ENCODE measurements at regions not wholly inside any gene's neighbourhood (a gene's known extent, or its start where the extent isn't known, plus 50 kb on each side); places are given as distances from the start of the nearest gene placed in this dataset.

GRCh38 chr2:53212576-53212975 lies 555.0 kb upstream of the CHAC2 start:
- WGBS (ENCODE audit: extremely low coverage, insufficient coverage, insufficient read length) = no CpG with 5 or more reads among the region's 1 CpG
- DNase-seq = no peak

GRCh38 chr2:53211201-53211774 lies 556.3 kb upstream of the CHAC2 start:
- H3K4me2 ChIP-seq (ENCODE audit: low read length) = no peak overlapping the region
- H4K91ac ChIP-seq (ENCODE audit: low read depth, low read length) = no peak overlapping the region
- H2BK12ac ChIP-seq (ENCODE audit: low read length) = no peak overlapping the region
- H3K4me3 ChIP-seq (ENCODE audit: low read depth, low read length) = no peak overlapping the region
- no peaks in the 10 kb centered on the region for H3K27me3 ChIP-seq (ENCODE audit: insufficient read depth, low read length)
- H3K4me1 ChIP-seq (ENCODE audit: control insufficient read depth in 1 of 2, insufficient read depth in 2 of 2, low read length in 2 of 2) = no peaks in the 10 kb centered on the region
- H3K18ac ChIP-seq (ENCODE audit: low read length) = no peak overlapping the region
- no peak overlapping the region for H4K8ac ChIP-seq (ENCODE audit: low read depth, low read length)
- no peak overlapping the region for H2BK5ac ChIP-seq (ENCODE audit: low read depth, low read length, poor library complexity)
- H4K12ac ChIP-seq (ENCODE audit: low read depth, low read length) = no peak overlapping the region
- no peak for DNase-seq
- H3K79me2 ChIP-seq (ENCODE audit: control insufficient read depth, insufficient read depth, low read length, poor library complexity) = no peaks in the 10 kb centered on the region
- H3K23ac ChIP-seq (ENCODE audit: low read length) = no peak overlapping the region
- no peak overlapping the region for H3K4ac ChIP-seq (ENCODE audit: low read depth, low read length)
- H3K27ac ChIP-seq (ENCODE audit: low read depth, low read length) = no peak overlapping the region
- H2AFZ ChIP-seq (ENCODE audit: insufficient read depth, low read length, poor library complexity) = no peak overlapping the region
- H3K79me1 ChIP-seq (ENCODE audit: low read length) = no peaks in the 10 kb centered on the region
- no peak overlapping the region for H2AK5ac ChIP-seq (ENCODE audit: low read length)
- H3K14ac ChIP-seq (ENCODE audit: low read length) = no peak overlapping the region
- H3K36me3 ChIP-seq (ENCODE audit: control insufficient read depth in 1 of 2, insufficient read depth in 2 of 2, low read length in 2 of 2) = no peaks in the 10 kb centered on the region
- H3K9ac ChIP-seq (ENCODE audit: low read length) = no peak overlapping the region
- no peak overlapping the region for H2BK120ac ChIP-seq (ENCODE audit: insufficient read depth, low read length, poor library complexity)
- H3K9me3 ChIP-seq (ENCODE audit: insufficient read depth, low read depth, low read length) = no peaks in the 10 kb centered on the region
- no CpG with 5 or more reads among the region's 2 CpGs for WGBS (ENCODE audit: extremely low coverage, insufficient coverage, insufficient read length)

More at GRCh38 chr2:53212576-53212975, 555.0 kb upstream of the CHAC2 start:
- no peak overlapping the region for H3K4ac ChIP-seq (ENCODE audit: low read depth, low read length)
- H3K14ac ChIP-seq (ENCODE audit: low read length) = no peak overlapping the region
- no peak overlapping the region for H3K4me2 ChIP-seq (ENCODE audit: low read length)
- no peak overlapping the region for H4K91ac ChIP-seq (ENCODE audit: low read depth, low read length)
- H3K27me3 ChIP-seq (ENCODE audit: insufficient read depth, low read length) = no peaks in the 10 kb centered on the region
- no peak overlapping the region for H2AK5ac ChIP-seq (ENCODE audit: low read length)
- no peaks in the 10 kb centered on the region for H3K4me1 ChIP-seq (ENCODE audit: control insufficient read depth in 1 of 2, insufficient read depth in 2 of 2, low read length in 2 of 2)
- no peak overlapping the region for H2BK5ac ChIP-seq (ENCODE audit: low read depth, low read length, poor library complexity)
- H2AFZ ChIP-seq (ENCODE audit: insufficient read depth, low read length, poor library complexity) = no peak overlapping the region
- no peak overlapping the region for H3K4me3 ChIP-seq (ENCODE audit: low read depth, low read length)
- no peak overlapping the region for H3K9ac ChIP-seq (ENCODE audit: low read length)
- no peak overlapping the region for H3K18ac ChIP-seq (ENCODE audit: low read length)
- H3K23ac ChIP-seq (ENCODE audit: low read length) = no peak overlapping the region
- no peak overlapping the region for H3K27ac ChIP-seq (ENCODE audit: low read depth, low read length)
- no peak overlapping the region for H4K12ac ChIP-seq (ENCODE audit: low read depth, low read length)
- H2BK120ac ChIP-seq (ENCODE audit: insufficient read depth, low read length, poor library complexity) = no peak overlapping the region
- H2BK12ac ChIP-seq (ENCODE audit: low read length) = no peak overlapping the region
- no peak overlapping the region for H4K8ac ChIP-seq (ENCODE audit: low read depth, low read length)
- no peaks in the 10 kb centered on the region for H3K36me3 ChIP-seq (ENCODE audit: control insufficient read depth in 1 of 2, insufficient read depth in 2 of 2, low read length in 2 of 2)
- no peaks in the 10 kb centered on the region for H3K79me1 ChIP-seq (ENCODE audit: low read length)
- peaks cover 4% of the 10 kb centered on the region for H3K9me3 ChIP-seq (ENCODE audit: insufficient read depth, low read depth, low read length)
- H3K79me2 ChIP-seq (ENCODE audit: control insufficient read depth, insufficient read depth, low read length, poor library complexity) = no peaks in the 10 kb centered on the region

GRCh38 chr2:53210538-53210937 lies 557.1 kb upstream of the CHAC2 start:
- H3K4me1 ChIP-seq (ENCODE audit: control insufficient read depth in 1 of 2, insufficient read depth in 2 of 2, low read length in 2 of 2) = no peaks in the 10 kb centered on the region
- no peak overlapping the region for H2AK5ac ChIP-seq (ENCODE audit: low read length)
- H4K8ac ChIP-seq (ENCODE audit: low read depth, low read length) = no peak overlapping the region
- no peak overlapping the region for H3K27ac ChIP-seq (ENCODE audit: low read depth, low read length)
- no peak overlapping the region for H3K4me2 ChIP-seq (ENCODE audit: low read length)
- H3K23ac ChIP-seq (ENCODE audit: low read length) = no peak overlapping the region
- no peaks in the 10 kb centered on the region for H3K79me1 ChIP-seq (ENCODE audit: low read length)
- no peak overlapping the region for H3K4me3 ChIP-seq (ENCODE audit: low read depth, low read length)
- no peak overlapping the region for H2AFZ ChIP-seq (ENCODE audit: insufficient read depth, low read length, poor library complexity)
- no peak overlapping the region for H3K14ac ChIP-seq (ENCODE audit: low read length)
- H3K9me3 ChIP-seq (ENCODE audit: insufficient read depth, low read depth, low read length) = no peaks in the 10 kb centered on the region
- H2BK12ac ChIP-seq (ENCODE audit: low read length) = no peak overlapping the region
- no CpG with 5 or more reads among the region's 3 CpGs for WGBS (ENCODE audit: extremely low coverage, insufficient coverage, insufficient read length)
- H2BK120ac ChIP-seq (ENCODE audit: insufficient read depth, low read length, poor library complexity) = no peak overlapping the region
- no peak overlapping the region for H3K18ac ChIP-seq (ENCODE audit: low read length)
- no peaks in the 10 kb centered on the region for H3K36me3 ChIP-seq (ENCODE audit: control insufficient read depth in 1 of 2, insufficient read depth in 2 of 2, low read length in 2 of 2)
- H2BK5ac ChIP-seq (ENCODE audit: low read depth, low read length, poor library complexity) = no peak overlapping the region
- no peak overlapping the region for H3K9ac ChIP-seq (ENCODE audit: low read length)
- H3K27me3 ChIP-seq (ENCODE audit: insufficient read depth, low read length) = no peaks in the 10 kb centered on the region
- no peaks in the 10 kb centered on the region for H3K79me2 ChIP-seq (ENCODE audit: control insufficient read depth, insufficient read depth, low read length, poor library complexity)
- H3K4ac ChIP-seq (ENCODE audit: low read depth, low read length) = no peak overlapping the region
- DNase-seq = no peak
- H4K12ac ChIP-seq (ENCODE audit: low read depth, low read length) = no peak overlapping the region
- no peak overlapping the region for H4K91ac ChIP-seq (ENCODE audit: low read depth, low read length)

GRCh38 chr2:53209679-53210458 lies 557.7 kb upstream of the CHAC2 start:
- no peak overlapping the region for H3K9ac ChIP-seq (ENCODE audit: low read length)
- no peak for DNase-seq
- H3K9me3 ChIP-seq (ENCODE audit: insufficient read depth, low read depth, low read length) = no peaks in the 10 kb centered on the region
- no peak overlapping the region for H2BK12ac ChIP-seq (ENCODE audit: low read length)
- H4K91ac ChIP-seq (ENCODE audit: low read depth, low read length) = no peak overlapping the region
- H2BK120ac ChIP-seq (ENCODE audit: insufficient read depth, low read length, poor library complexity) = no peak overlapping the region
- no peaks in the 10 kb centered on the region for H3K79me1 ChIP-seq (ENCODE audit: low read length)
- no peaks in the 10 kb centered on the region for H3K79me2 ChIP-seq (ENCODE audit: control insufficient read depth, insufficient read depth, low read length, poor library complexity)
- H3K27ac ChIP-seq (ENCODE audit: low read depth, low read length) = no peak overlapping the region
- H3K4me3 ChIP-seq (ENCODE audit: low read depth, low read length) = no peak overlapping the region
- no peak overlapping the region for H3K18ac ChIP-seq (ENCODE audit: low read length)
- H3K14ac ChIP-seq (ENCODE audit: low read length) = no peak overlapping the region
- H3K4me1 ChIP-seq (ENCODE audit: control insufficient read depth in 1 of 2, insufficient read depth in 2 of 2, low read length in 2 of 2) = no peaks in the 10 kb centered on the region
- H4K12ac ChIP-seq (ENCODE audit: low read depth, low read length) = no peak overlapping the region
- no peak overlapping the region for H4K8ac ChIP-seq (ENCODE audit: low read depth, low read length)
- H2AFZ ChIP-seq (ENCODE audit: insufficient read depth, low read length, poor library complexity) = no peak overlapping the region
- H3K27me3 ChIP-seq (ENCODE audit: insufficient read depth, low read length) = no peaks in the 10 kb centered on the region
- no peak overlapping the region for H3K23ac ChIP-seq (ENCODE audit: low read length)
- WGBS (ENCODE audit: extremely low coverage, insufficient coverage, insufficient read length) = no CpG with 5 or more reads among the region's 5 CpGs
- no peak overlapping the region for H3K4ac ChIP-seq (ENCODE audit: low read depth, low read length)
- H2BK5ac ChIP-seq (ENCODE audit: low read depth, low read length, poor library complexity) = no peak overlapping the region
- no peaks in the 10 kb centered on the region for H3K36me3 ChIP-seq (ENCODE audit: control insufficient read depth in 1 of 2, insufficient read depth in 2 of 2, low read length in 2 of 2)
- H2AK5ac ChIP-seq (ENCODE audit: low read length) = no peak overlapping the region
- no peak overlapping the region for H3K4me2 ChIP-seq (ENCODE audit: low read length)

All from trophoblast cell (in vitro differentiated cells and primary cell).